ENCODE measurements at regions not wholly inside any gene's neighbourhood (a gene's known extent, or its start where the extent isn't known, plus 50 kb on each side); places are given as distances from the start of the nearest gene placed in this dataset.

DNA sequence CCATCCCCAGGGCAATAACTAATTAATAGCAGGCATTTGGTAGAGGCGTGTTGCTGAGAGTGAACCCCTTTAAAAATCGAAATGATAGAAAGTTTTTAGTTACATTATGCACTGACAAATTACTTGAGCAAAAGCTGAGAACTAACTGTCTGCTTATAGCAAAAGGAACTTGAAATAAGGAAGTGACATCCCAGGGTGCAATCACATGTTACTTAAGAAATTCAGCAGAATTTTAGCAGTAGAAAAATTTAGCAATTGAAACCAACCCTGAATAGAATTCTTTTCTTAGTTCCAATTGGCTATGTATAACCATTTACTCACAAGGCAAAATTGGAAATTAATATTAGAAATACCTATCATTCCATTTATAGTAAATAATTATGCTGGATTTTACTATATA is 139.5 kb upstream of the SAMSN1 start:
- TF ChIP-seq CTCF (IDR thresholded peaks at IDR 0.05) (no peak), POLR2A (IDR thresholded peaks at IDR 0.05) (no peak), EP300 (IDR thresholded peaks at IDR 0.05) (no peak), POLR2AphosphoS5 (IDR thresholded peaks at IDR 0.05) (no peak)
